Tibial nerve (tissue), 4 donors: ENCODE measurements at regions not wholly inside any gene's neighbourhood (a gene's known extent, or its start where the extent isn't known, plus 50 kb on each side); places are given as distances from the start of the nearest gene placed in this dataset.

Experiments
- DNase-seq, 2 donors: peaks; one replicate each; pipeline ENCODE4 v3.0.0-alpha.2; 2019; ENCODE audit warnings: low spot score in 2 of 2
- H3K27ac ChIP-seq, 4 donors: fragments of 200-600 bp; sonication (generic) in 3 of 4; one replicate each; pipeline ENCODE4 v1.5.1; 2017 to 2019; ENCODE audit warnings: mild to moderate bottlenecking in 1 of 4
- H3K27me3 ChIP-seq, 2 donors: fragments of 200-600 bp; sonication (generic) in 1 of 2; one replicate each; pipeline versions ENCODE4 v1.5.1 to v1.6.0; 2017 to 2019
- H3K36me3 ChIP-seq, 3 donors: fragments of 200-600 bp; sonication (generic); one replicate each; pipeline ENCODE4 v1.5.1; 2018 to 2019
- H3K4me1 ChIP-seq, 4 donors: fragments of 200-600 bp; sonication (generic) in 3 of 4; one replicate each; pipeline ENCODE4 v1.5.1; 2017 to 2019
- H3K4me3 ChIP-seq, 4 donors: fragments of 200-600 bp; sonication (generic) in 3 of 4; one replicate each; pipeline ENCODE4 v1.5.1; 2017 to 2019; ENCODE audit warnings: mild to moderate bottlenecking in 1 of 4, moderate library complexity in 1 of 4
- H3K9me3 ChIP-seq, 4 donors: fragments of 200-600 bp; sonication (generic) in 3 of 4; one replicate each; pipeline ENCODE4 v1.5.1; 2017 to 2019
- EP300 ChIP-seq, 2 donors: sonication (generic); formaldehyde crosslinking; IDR thresholded peaks; one replicate each; pipeline ENCODE4 v1.6.1; 2017; ENCODE audit warnings: antibody characterized with exemption in 2 of 2, mild to moderate bottlenecking in 1 of 2
- POLR2A ChIP-seq, 2 donors: fragments of 450-650 bp; IDR thresholded peaks; one replicate each; pipeline ENCODE4 v1.6.1; 2017; ENCODE audit warnings: antibody characterized with exemption in 2 of 2, mild to moderate bottlenecking in 2 of 2, moderate library complexity in 2 of 2
- WGBS, 2 donors: methylation state at CpG; one replicate each; pipeline ENCODE4 v1.1.5; 2018; 5-methylcytosine and 5-hydroxymethylcytosine counted together
- TF ChIP-seq, protein P1 (sequence below), 5 experiments: fragments of 200-600 bp in 3 of 5; fragments of 450-650 bp in 2 of 5; sonication (generic) in 3 of 5; IDR thresholded peaks; one replicate each; pipeline ENCODE4 v1.5.1; 2016 to 2019; ENCODE audit warnings: antibody characterized with exemption in 5 of 5, mild to moderate bottlenecking in 3 of 5, moderate library complexity in 2 of 5

DNA sequence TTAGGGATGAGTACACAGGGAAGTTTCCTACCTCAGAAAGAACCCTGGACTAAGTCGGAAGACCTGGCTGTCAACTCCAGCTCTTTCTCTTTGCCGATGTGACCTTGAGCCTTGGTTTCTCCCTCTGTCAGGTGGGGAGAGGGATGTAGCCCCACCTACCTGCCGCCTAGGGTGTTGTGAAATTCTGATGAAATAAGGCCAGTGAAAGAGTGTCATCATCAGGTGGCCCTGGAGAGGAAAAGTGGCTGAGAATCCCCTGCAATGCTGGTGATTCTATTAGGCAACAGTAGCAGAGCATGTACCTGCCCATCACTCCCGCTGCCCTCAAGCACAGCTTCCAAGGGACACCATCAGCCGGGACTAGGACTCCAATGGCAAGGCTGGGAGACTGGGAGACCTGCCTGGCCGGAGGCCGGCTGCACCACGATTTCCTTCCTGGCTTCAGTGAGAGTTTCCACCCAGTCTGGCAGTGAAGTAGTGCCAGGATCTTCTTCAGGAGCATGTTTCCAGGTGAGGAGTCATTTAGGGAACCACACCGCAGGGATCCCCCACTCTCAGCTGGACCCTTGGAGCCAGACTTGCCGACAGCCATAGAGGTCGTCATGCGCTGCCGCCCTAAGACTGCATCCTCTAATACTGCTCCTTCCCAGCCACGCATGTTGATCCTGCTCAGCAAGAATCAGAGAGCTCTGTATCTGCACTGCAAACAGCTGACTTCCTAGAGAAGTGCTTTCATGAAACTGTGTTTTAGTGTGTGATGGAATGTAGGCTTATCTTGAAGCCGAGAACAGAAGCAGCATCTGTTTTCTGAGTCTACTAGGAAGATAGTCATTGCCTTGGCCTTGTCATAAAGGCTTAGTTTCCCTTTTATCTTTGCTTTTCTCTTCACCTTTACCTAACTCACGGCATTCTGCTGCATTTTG lies 88.0 kb upstream of the F3 start:
- H3K4me1 ChIP-seq, result no peaks in the 10 kb centered on the region
- DNase-seq, result no peak
- no peak overlapping the region for H3K4me3 ChIP-seq
- 86 to 91% methylated on average over 16 of the region's 16 CpGs for WGBS, 2 donors
- H3K27ac ChIP-seq, result no peak overlapping the region
- H3K27me3 ChIP-seq, result no peaks in the 10 kb centered on the region
- H3K36me3 ChIP-seq, result no peaks in the 10 kb centered on the region
- H3K9me3 ChIP-seq, result peaks cover 0 to 2% (median 0%) of the 10 kb centered on the region in 4 donors
- no peak for TF ChIP-seq POLR2A (IDR thresholded peaks at IDR 0.05)
- no peak for TF ChIP-seq EP300 (IDR thresholded peaks at IDR 0.05)
- TF ChIP-seq, protein P1, sequence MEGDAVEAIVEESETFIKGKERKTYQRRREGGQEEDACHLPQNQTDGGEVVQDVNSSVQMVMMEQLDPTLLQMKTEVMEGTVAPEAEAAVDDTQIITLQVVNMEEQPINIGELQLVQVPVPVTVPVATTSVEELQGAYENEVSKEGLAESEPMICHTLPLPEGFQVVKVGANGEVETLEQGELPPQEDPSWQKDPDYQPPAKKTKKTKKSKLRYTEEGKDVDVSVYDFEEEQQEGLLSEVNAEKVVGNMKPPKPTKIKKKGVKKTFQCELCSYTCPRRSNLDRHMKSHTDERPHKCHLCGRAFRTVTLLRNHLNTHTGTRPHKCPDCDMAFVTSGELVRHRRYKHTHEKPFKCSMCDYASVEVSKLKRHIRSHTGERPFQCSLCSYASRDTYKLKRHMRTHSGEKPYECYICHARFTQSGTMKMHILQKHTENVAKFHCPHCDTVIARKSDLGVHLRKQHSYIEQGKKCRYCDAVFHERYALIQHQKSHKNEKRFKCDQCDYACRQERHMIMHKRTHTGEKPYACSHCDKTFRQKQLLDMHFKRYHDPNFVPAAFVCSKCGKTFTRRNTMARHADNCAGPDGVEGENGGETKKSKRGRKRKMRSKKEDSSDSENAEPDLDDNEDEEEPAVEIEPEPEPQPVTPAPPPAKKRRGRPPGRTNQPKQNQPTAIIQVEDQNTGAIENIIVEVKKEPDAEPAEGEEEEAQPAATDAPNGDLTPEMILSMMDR (IDR thresholded peaks at IDR 0.05), result no peak

DNA sequence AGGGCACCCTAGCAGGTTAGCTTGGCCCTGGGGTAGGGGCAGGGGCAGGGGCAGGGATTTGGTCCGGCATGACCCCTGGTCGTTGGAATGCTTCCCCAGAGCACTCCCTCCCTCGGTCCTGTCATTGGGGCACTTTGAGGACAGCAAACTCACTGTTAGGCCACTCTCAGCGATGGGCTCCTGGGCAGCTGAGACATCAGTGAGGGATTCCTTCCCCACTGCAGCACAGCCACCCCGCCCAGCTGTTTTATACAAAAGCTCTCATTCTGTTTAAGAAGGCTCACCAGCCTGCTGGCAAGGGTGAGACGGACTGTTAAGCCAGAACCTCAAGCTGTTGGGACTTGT lies 86.9 kb upstream of the F3 start:
- Histone ChIP-seq H3K4me3 (no peak overlapping the region), H3K4me1 (no peaks in the 10 kb centered on the region), H3K27ac (no peak overlapping the region), H3K27me3 (no peaks in the 10 kb centered on the region), H3K9me3 (peaks cover 0 to 2% (median 0%) of the 10 kb centered on the region in 4 donors), H3K36me3 (no peaks in the 10 kb centered on the region)
- TF ChIP-seq EP300 (IDR thresholded peaks at IDR 0.05) (no peak), POLR2A (IDR thresholded peaks at IDR 0.05) (no peak)
- TF ChIP-seq, protein P1 (IDR thresholded peaks at IDR 0.05), result no peak
- 50 to 73% methylated on average over 5 to 6 of the region's 6 CpGs for WGBS, 2 donors
- no peak for DNase-seq

GRCh38 chr1:94627771-94628498 lies 86.4 kb upstream of the F3 start:
- Histone ChIP-seq H3K9me3 (peaks cover 0 to 2% (median 0%) of the 10 kb centered on the region in 4 donors), H3K36me3 (no peaks in the 10 kb centered on the region), H3K4me3 (no peak overlapping the region), H3K27ac (no peak overlapping the region), H3K4me1 (no peaks in the 10 kb centered on the region), H3K27me3 (no peaks in the 10 kb centered on the region)
- DNase-seq, result no peak
- WGBS, 2 donors, result 86 to 88% methylated on average over 9 to 10 of the region's 10 CpGs
- TF ChIP-seq POLR2A (IDR thresholded peaks at IDR 0.05) (no peak), EP300 (IDR thresholded peaks at IDR 0.05) (no peak)
- TF ChIP-seq, protein P1 (IDR thresholded peaks at IDR 0.05), result no peak

DNA sequence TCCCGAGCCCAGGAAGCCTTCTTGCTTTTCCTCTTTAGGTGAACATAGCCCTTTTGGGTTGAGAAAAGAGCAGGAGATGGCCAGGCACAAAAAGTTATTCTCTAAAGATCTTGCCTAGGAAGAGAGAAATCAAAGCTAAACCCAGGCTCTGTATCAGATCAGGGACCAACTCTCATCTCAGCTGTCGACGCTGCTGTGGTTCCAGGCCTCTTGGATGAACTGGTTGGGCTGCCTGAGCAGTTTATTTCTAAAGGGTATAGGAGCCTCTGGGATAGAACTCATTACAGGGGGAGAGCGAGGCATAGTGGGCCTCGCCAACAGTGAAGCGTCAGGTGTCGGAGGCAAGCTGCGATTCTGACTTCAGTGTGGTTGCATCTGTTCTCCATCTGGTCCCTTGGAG lies 82.6 kb upstream of the F3 start:
- H3K4me3 ChIP-seq, result no peak overlapping the region
- no peaks in the 10 kb centered on the region for H3K9me3 ChIP-seq
- H3K36me3 ChIP-seq, result no peaks in the 10 kb centered on the region
- no peaks in the 10 kb centered on the region for H3K27me3 ChIP-seq
- no peak for DNase-seq
- H3K4me1 ChIP-seq, result peaks cover 0 to 20% (median 2%) of the 10 kb centered on the region in 4 donors
- 88 to 95% methylated on average over 8 of the region's 8 CpGs for WGBS, 2 donors
- TF ChIP-seq, protein P1 (IDR thresholded peaks at IDR 0.05), result no peak
- TF ChIP-seq EP300 (IDR thresholded peaks at IDR 0.05), result no peak
- no peak for TF ChIP-seq POLR2A (IDR thresholded peaks at IDR 0.05)
- H3K27ac ChIP-seq, result peak overlapping the region in 1 of 4 donors; percentile 62
